ENCODE measurements at regions not wholly inside any gene's neighbourhood (a gene's known extent, or its start where the extent isn't known, plus 50 kb on each side); places are given as distances from the start of the nearest gene placed in this dataset.

DNA sequence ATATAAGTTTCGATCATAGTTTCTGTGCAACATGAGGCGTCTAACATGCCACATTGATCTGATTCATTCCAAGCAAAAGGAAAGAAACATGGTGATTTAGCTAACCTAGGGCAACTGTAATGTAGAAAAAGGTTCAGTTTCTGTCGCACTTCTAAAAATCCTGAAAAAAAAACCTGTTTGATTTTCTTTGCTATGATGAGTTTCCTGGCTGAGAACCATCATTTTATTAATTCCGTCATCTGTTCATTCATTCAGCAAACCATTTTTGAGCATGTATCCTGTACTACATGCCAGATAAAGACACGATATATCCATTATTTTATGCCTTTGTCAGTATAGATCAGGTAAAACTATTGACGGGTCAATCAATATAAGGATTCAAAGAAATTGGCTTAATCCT lies 932.6 kb downstream of the GALC start:
- TF ChIP-seq POLR2A (IDR thresholded peaks at IDR 0.05; ENCODE audit: extremely low read depth, insufficient read length) (no peak), MYC (IDR thresholded peaks at IDR 0.05; ENCODE audit: low read depth, low read length) (no peak)
- TF ChIP-seq, protein P1, sequence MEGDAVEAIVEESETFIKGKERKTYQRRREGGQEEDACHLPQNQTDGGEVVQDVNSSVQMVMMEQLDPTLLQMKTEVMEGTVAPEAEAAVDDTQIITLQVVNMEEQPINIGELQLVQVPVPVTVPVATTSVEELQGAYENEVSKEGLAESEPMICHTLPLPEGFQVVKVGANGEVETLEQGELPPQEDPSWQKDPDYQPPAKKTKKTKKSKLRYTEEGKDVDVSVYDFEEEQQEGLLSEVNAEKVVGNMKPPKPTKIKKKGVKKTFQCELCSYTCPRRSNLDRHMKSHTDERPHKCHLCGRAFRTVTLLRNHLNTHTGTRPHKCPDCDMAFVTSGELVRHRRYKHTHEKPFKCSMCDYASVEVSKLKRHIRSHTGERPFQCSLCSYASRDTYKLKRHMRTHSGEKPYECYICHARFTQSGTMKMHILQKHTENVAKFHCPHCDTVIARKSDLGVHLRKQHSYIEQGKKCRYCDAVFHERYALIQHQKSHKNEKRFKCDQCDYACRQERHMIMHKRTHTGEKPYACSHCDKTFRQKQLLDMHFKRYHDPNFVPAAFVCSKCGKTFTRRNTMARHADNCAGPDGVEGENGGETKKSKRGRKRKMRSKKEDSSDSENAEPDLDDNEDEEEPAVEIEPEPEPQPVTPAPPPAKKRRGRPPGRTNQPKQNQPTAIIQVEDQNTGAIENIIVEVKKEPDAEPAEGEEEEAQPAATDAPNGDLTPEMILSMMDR (IDR thresholded peaks at IDR 0.05; ENCODE audit: low read depth, low read length): no peak
- TF ChIP-seq, protein P2, sequence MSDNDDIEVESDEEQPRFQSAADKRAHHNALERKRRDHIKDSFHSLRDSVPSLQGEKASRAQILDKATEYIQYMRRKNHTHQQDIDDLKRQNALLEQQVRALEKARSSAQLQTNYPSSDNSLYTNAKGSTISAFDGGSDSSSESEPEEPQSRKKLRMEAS (IDR thresholded peaks at IDR 0.05; ENCODE audit: low read depth, low read length): no peak

All from NB4 (cell line).